ELF-1 (cell line): ENCODE measurements at regions not wholly inside any gene's neighbourhood (a gene's known extent, or its start where the extent isn't known, plus 50 kb on each side); places are given as distances from the start of the nearest gene placed in this dataset.
"Not testable (repeated sequence)": the region's sequence is repeated elsewhere in the genome, so short reads cannot be mapped to it uniquely, and the experiment has no call there.

ENCODE experiments used
- DNase-seq: peaks from one replicate; pipeline ENCODE4 v3.0.0-alpha.2; 2016; ENCODE audit warnings: low read depth, low spot score

- DNase-seq, result no peak
These were observed 129.7 kb downstream of the LAT start for GRCh38 chr16:29114574-29114973.

- not testable (repeated sequence) for DNase-seq
These were observed 128.6 kb downstream of the LAT start for GRCh38 chr16:29113446-29113845.

- DNase-seq, result no peak
These were observed 128.0 kb downstream of the LAT start for GRCh38 chr16:29112755-29113347.

GRCh38 chr16:29111901-29112680 lies 127.2 kb downstream of the LAT start:
- DNase-seq, result not testable (repeated sequence)

- DNase-seq, result no peak
These were observed 126.6 kb downstream of the LAT start for GRCh38 chr16:29111421-29111820.

- not testable (repeated sequence) for DNase-seq
These were observed 123.8 kb downstream of the LAT start for GRCh38 chr16:29108625-29109169.

GRCh38 chr16:29107299-29107698 lies 122.4 kb downstream of the LAT start:
- peak; percentile 55 for DNase-seq

- DNase-seq, result not testable (repeated sequence)
These were observed 121.5 kb downstream of the LAT start for GRCh38 chr16:29106259-29106908.

- DNase-seq, result not testable (repeated sequence)
These were observed 119.7 kb downstream of the LAT start for GRCh38 chr16:29104600-29104999.

GRCh38 chr16:29097965-29098364 lies 113.1 kb downstream of the LAT start:
- not testable (repeated sequence) for DNase-seq

- not testable (repeated sequence) for DNase-seq
These were observed 110.1 kb downstream of the LAT start for GRCh38 chr16:29094729-29095624.

- DNase-seq, result not testable (repeated sequence)
These were observed 109.5 kb downstream of the LAT start for GRCh38 chr16:29094325-29094724.

GRCh38 chr16:29089679-29090078 lies 104.8 kb downstream of the LAT start:
- DNase-seq, result not testable (repeated sequence)

- DNase-seq, result not testable (repeated sequence)
These were observed 102.8 kb downstream of the LAT start for GRCh38 chr16:29087673-29088072.

GRCh38 chr16:29081829-29082639 lies 97.2 kb downstream of the LAT start:
- DNase-seq, result peak; percentile 27

- DNase-seq, result peak; percentile 47
These were observed 89.9 kb downstream of the LAT start for GRCh38 chr16:29074554-29075402.

GRCh38 chr16:29062235-29062634 lies 77.4 kb downstream of the LAT start:
- not testable (repeated sequence) for DNase-seq

- DNase-seq, result not testable (repeated sequence)
These were observed 76.6 kb downstream of the LAT start for GRCh38 chr16:29061467-29061921.
